H9 (cell line): ENCODE measurements at regions not wholly inside any gene's neighbourhood (a gene's known extent, or its start where the extent isn't known, plus 50 kb on each side); places are given as distances from the start of the nearest gene placed in this dataset.

Source experiments
- DNase-seq: peaks from one replicate; pipeline ENCODE4 v3.0.0-alpha.2; 2017
- H2AFZ ChIP-seq: one replicate; pipeline ENCODE4 v1.6.1; 2013; ENCODE audit warnings: mild to moderate bottlenecking, low read length, control low read depth, moderate library complexity
- H2AK5ac ChIP-seq: 2 replicates; pipeline ENCODE4 v1.6.1; 2013; ENCODE audit warnings: low read length, control low read depth, mixed read lengths; ENCODE audit not compliant: insufficient read length
- H2BK120ac ChIP-seq: one replicate; pipeline ENCODE4 v1.6.1; 2013; ENCODE audit warnings: low read depth, mild to moderate bottlenecking, low read length, control low read depth, inconsistent platforms; ENCODE audit not compliant: poor library complexity, severe bottlenecking
- H2BK12ac ChIP-seq: 2 replicates; pipeline ENCODE4 v1.6.1; 2013; ENCODE audit warnings: low read length, control low read depth, mixed read lengths, low read depth; ENCODE audit not compliant: insufficient read length
- H2BK15ac ChIP-seq: 2 replicates; pipeline ENCODE4 v1.6.1; 2013; ENCODE audit warnings: low read depth, low read length, control low read depth
- H2BK20ac ChIP-seq: one replicate; pipeline ENCODE4 v1.6.1; 2013; ENCODE audit warnings: low read depth, mild to moderate bottlenecking, low read length, control low read depth, inconsistent platforms; ENCODE audit not compliant: poor library complexity, severe bottlenecking
- H2BK5ac ChIP-seq: 2 replicates; pipeline ENCODE4 v1.6.1; 2013; ENCODE audit warnings: low read length, control low read depth, mixed read lengths; ENCODE audit not compliant: insufficient read length
- H3K14ac ChIP-seq: 2 replicates; pipeline ENCODE4 v1.6.1; 2013; ENCODE audit warnings: low read length, control low read depth; ENCODE audit not compliant: insufficient read depth
- H3K18ac ChIP-seq: 2 replicates; pipeline ENCODE4 v1.6.1; 2013; ENCODE audit warnings: low read depth, mild to moderate bottlenecking, mixed read lengths, low read length, control low read depth; ENCODE audit not compliant: insufficient read length
- H3K23ac ChIP-seq: 2 replicates; pipeline ENCODE4 v1.6.1; 2013; ENCODE audit warnings: low read length, control low read depth, mixed read lengths, low read depth; ENCODE audit not compliant: insufficient read length
- H3K23me2 ChIP-seq: 2 replicates; pipeline ENCODE4 v1.6.1; 2013; ENCODE audit warnings: low read depth, mild to moderate bottlenecking, mixed read lengths, low read length, control low read depth; ENCODE audit not compliant: insufficient read length, poor library complexity, severe bottlenecking
- H3K27ac ChIP-seq: 2 replicates; pipeline ENCODE4 v1.5.1; 2013; ENCODE audit warnings: low read length, control low read depth, mixed read lengths, low read depth; ENCODE audit not compliant: insufficient read length
- H3K27me3 ChIP-seq: 2 replicates; pipeline ENCODE4 v1.6.1; 2013; ENCODE audit warnings: low read length, control low read depth, inconsistent platforms; ENCODE audit not compliant: insufficient read depth
- H3K4ac ChIP-seq: 2 replicates; pipeline ENCODE4 v1.6.1; 2013; ENCODE audit warnings: low read depth, mild to moderate bottlenecking, control low read depth, inconsistent platforms, low read length, moderate library complexity
- H3K4me1 ChIP-seq: 2 replicates; pipeline ENCODE4 v1.6.1; 2013; ENCODE audit warnings: low read length, control low read depth, inconsistent platforms; ENCODE audit not compliant: insufficient read depth
- H3K4me2 ChIP-seq: 2 replicates; pipeline ENCODE4 v1.6.1; 2013; ENCODE audit warnings: low read length, control low read depth, mixed read lengths; ENCODE audit not compliant: insufficient read length, insufficient read depth
- H3K56ac ChIP-seq: 2 replicates; pipeline ENCODE4 v1.6.1; 2013; ENCODE audit warnings: low read depth, mild to moderate bottlenecking, mixed read lengths, low read length, control low read depth; ENCODE audit not compliant: insufficient read length
- H3K79me1 ChIP-seq: 2 replicates; pipeline ENCODE4 v1.6.1; 2013; ENCODE audit warnings: low read depth, mild to moderate bottlenecking, moderate library complexity, low read length, control low read depth, inconsistent platforms; ENCODE audit not compliant: insufficient read depth, poor library complexity, severe bottlenecking
- H3K79me2 ChIP-seq: 2 replicates; pipeline ENCODE4 v1.6.1; 2013; ENCODE audit warnings: low read length, control low read depth, inconsistent platforms; ENCODE audit not compliant: insufficient read depth
- H3K9ac ChIP-seq: 2 replicates; pipeline ENCODE4 v1.6.1; 2013; ENCODE audit warnings: low read length, control low read depth, mixed read lengths; ENCODE audit not compliant: insufficient read length; ENCODE audit errors: extremely low read depth
- H3K9me3 ChIP-seq: one replicate; pipeline ENCODE4 v1.6.1; 2013; ENCODE audit warnings: low read depth, low read length, inconsistent platforms; ENCODE audit not compliant: control insufficient read depth
- H3T11ph ChIP-seq: one replicate; pipeline ENCODE4 v1.6.1; 2013; ENCODE audit warnings: mild to moderate bottlenecking, low read length, control low read depth, inconsistent platforms
- H4K20me1 ChIP-seq: one replicate; pipeline ENCODE4 v1.6.1; 2013; ENCODE audit not compliant: control insufficient read depth, insufficient read length, insufficient read depth
- H4K5ac ChIP-seq: 2 replicates; pipeline ENCODE4 v1.6.1; 2013; ENCODE audit warnings: low read depth, mild to moderate bottlenecking, mixed read lengths, low read length, control low read depth; ENCODE audit not compliant: insufficient read length
- H4K8ac ChIP-seq: replicated peaks from 2 replicates; pipeline ENCODE4 v1.6.1; 2013; ENCODE audit warnings: low read length, control low read depth, mixed read lengths, low read depth; ENCODE audit not compliant: insufficient read length
- H4K91ac ChIP-seq: 2 replicates; pipeline ENCODE4 v1.6.1; 2013; ENCODE audit warnings: low read depth, mild to moderate bottlenecking, moderate library complexity, mixed read lengths, low read length, control low read depth; ENCODE audit not compliant: insufficient read length
- H3K27ac Mint-ChIP-seq, 3 experiments: 2 replicates in 2 of 3; 3 replicates in 1 of 3; pipeline ENCODE4 v1.8.0; 2020 to 2021; ENCODE audit warnings: mixed read lengths in 3 of 3, mild to moderate bottlenecking in 1 of 3, moderate library complexity in 1 of 3
- H3K27me3 Mint-ChIP-seq: 2 replicates; pipeline ENCODE4 v1.8.0; 2021; ENCODE audit warnings: low read depth, mild to moderate bottlenecking, moderate library complexity, mixed read lengths
- H3K36me3 Mint-ChIP-seq, 3 experiments: 2 replicates in 2 of 3; 3 replicates in 1 of 3; pipeline ENCODE4 v1.8.0; 2020 to 2021; ENCODE audit warnings: low read depth in 3 of 3, mixed read lengths in 3 of 3; ENCODE audit not compliant: insufficient read depth in 1 of 3
- H3K4me1 Mint-ChIP-seq, 2 experiments: 2 replicates each; pipeline ENCODE4 v1.8.0; 2020; ENCODE audit warnings: mixed read lengths in 2 of 2
- H3K4me3 Mint-ChIP-seq, 2 experiments: 2 replicates in 1 of 2; 3 replicates in 1 of 2; pipeline ENCODE4 v1.8.0; 2020 to 2021; ENCODE audit warnings: mild to moderate bottlenecking in 2 of 2, mixed read lengths in 2 of 2, moderate library complexity in 1 of 2
- H3K9me3 Mint-ChIP-seq, 2 experiments: 2 replicates in 1 of 2; 3 replicates in 1 of 2; pipeline ENCODE4 v1.8.0; 2020; ENCODE audit warnings: mild to moderate bottlenecking in 2 of 2, mixed read lengths in 2 of 2, moderate library complexity in 1 of 2
- CTCF ChIP-seq: fragments of 200-600 bp; sonication (generic); conservative IDR thresholded peaks from 3 replicates; pipeline ENCODE4 v1.8.0; 2021; ENCODE audit warnings: antibody characterized with exemption, mild to moderate bottlenecking
- WGBS: extraction: QIAGEN DNeasy Blood & Tissue Kit; methylation state at CpG from one replicate; pipeline ENCODE4 v1.1.7; 2013; ENCODE audit warnings: missing lambda C conversion rate, low lambda C conversion rate, mixed read lengths; ENCODE audit not compliant: insufficient read length; ENCODE audit errors: extremely low coverage; 5-methylcytosine and 5-hydroxymethylcytosine counted together

GRCh38 chr9:11016081-11016480 is 403.3 kb upstream of the PTPRD start:
- H3K4me1 Mint-ChIP-seq: peaks cover 0 to 2% of the 10 kb centered on the region in 2 experiments; a peak in 1 of 4 replicates
- no peaks in the 10 kb centered on the region for H3K79me2 ChIP-seq
- H3K9ac ChIP-seq: no peak overlapping the region
- peaks cover 12 to 18% of the 10 kb centered on the region in 2 experiments for H3K9me3 Mint-ChIP-seq
- no peak overlapping the region for H4K5ac ChIP-seq
- no peaks in the 10 kb centered on the region for H3K9me3 ChIP-seq
- no peak overlapping the region for H4K91ac ChIP-seq
- H4K20me1 ChIP-seq: no peaks in the 10 kb centered on the region
- no peak for DNase-seq
- H3K79me1 ChIP-seq: no peaks in the 10 kb centered on the region
- H2BK15ac ChIP-seq: no peak overlapping the region
- H3K27me3 Mint-ChIP-seq: no peaks in the 10 kb centered on the region
- H3T11ph ChIP-seq: no peak overlapping the region
- H2BK5ac ChIP-seq: no peak overlapping the region
- no peak overlapping the region for H2BK20ac ChIP-seq
- no peaks in the 10 kb centered on the region for H3K27me3 ChIP-seq
- no peak overlapping the region; a peak in 1 of 7 replicates for H3K27ac Mint-ChIP-seq
- H2BK120ac ChIP-seq: no peak overlapping the region
- no peak overlapping the region for H3K4ac ChIP-seq
- H4K8ac ChIP-seq: no peak overlapping the region
- H2AK5ac ChIP-seq: no peak overlapping the region
- no peak overlapping the region for H2BK12ac ChIP-seq
- H3K18ac ChIP-seq: no peak overlapping the region
- H3K56ac ChIP-seq: no peak overlapping the region
- H3K36me3 Mint-ChIP-seq: peaks cover 7 to 19% (median 9%) of the 10 kb centered on the region in 3 experiments; a peak in 6 of 7 replicates
- no peak overlapping the region for H3K27ac ChIP-seq
- WGBS: no CpG with 5 or more reads among the region's 2 CpGs
- no peak for TF ChIP-seq CTCF
- no peak overlapping the region for H2AFZ ChIP-seq
- H3K23ac ChIP-seq: no peak overlapping the region
- H3K4me3 Mint-ChIP-seq: no peak overlapping the region
- no peak overlapping the region for H3K4me2 ChIP-seq
- no peaks in the 10 kb centered on the region for H3K4me1 ChIP-seq
- peaks cover 3% of the 10 kb centered on the region for H3K23me2 ChIP-seq
- H3K14ac ChIP-seq: no peak overlapping the region
